OCI-LY1 (cell line): ENCODE measurements at regions not wholly inside any gene's neighbourhood (a gene's known extent, or its start where the extent isn't known, plus 50 kb on each side); places are given as distances from the start of the nearest gene placed in this dataset.

Source experiments
- H2AFZ ChIP-seq: fragments of 200-600 bp; sonication (generic), shearing (Covaris generic); 2 replicates; pipeline ENCODE4 v1.6.0; 2014; ENCODE audit warnings: antibody characterized with exemption, mild to moderate bottlenecking, low read length
- H3F3A ChIP-seq: fragments of 200-600 bp; sonication (generic), shearing (Covaris generic); 2 replicates; pipeline ENCODE4 v1.6.0; 2014; ENCODE audit warnings: mild to moderate bottlenecking, antibody characterized with exemption, low read length, moderate library complexity; ENCODE audit not compliant: insufficient read depth
- H3K27ac ChIP-seq: fragments of 200-600 bp; sonication (generic); 2 replicates; pipeline ENCODE4 v1.5.1; 2014; ENCODE audit warnings: low read length, mixed run types, mild to moderate bottlenecking, low read depth; ENCODE audit not compliant: poor library complexity, severe bottlenecking
- H3K27me3 ChIP-seq: fragments of 200-600 bp; sonication (generic); 2 replicates; pipeline ENCODE4 v1.6.0; 2014; ENCODE audit warnings: antibody characterized with exemption, mild to moderate bottlenecking, low read length, moderate library complexity; ENCODE audit not compliant: insufficient read depth
- H3K36me3 ChIP-seq: fragments of 200-600 bp; sonication (generic); 2 replicates; pipeline ENCODE4 v1.6.1; 2014; ENCODE audit warnings: mild to moderate bottlenecking, antibody characterized with exemption, low read length, moderate library complexity, mixed read lengths; ENCODE audit not compliant: insufficient read depth
- H3K4me1 ChIP-seq: fragments of 200-600 bp; sonication (generic); 2 replicates; pipeline ENCODE4 v1.5.1; 2014; ENCODE audit warnings: mild to moderate bottlenecking, low read length, moderate library complexity; ENCODE audit not compliant: insufficient read depth, severe bottlenecking
- H3K4me2 ChIP-seq: fragments of 200-600 bp; sonication (generic), shearing (Covaris generic); 2 replicates; pipeline ENCODE4 v1.6.1; 2014; ENCODE audit warnings: low read length
- H3K4me3 ChIP-seq: fragments of 200-600 bp; sonication (generic); 2 replicates; pipeline ENCODE4 v1.5.1; 2014; ENCODE audit warnings: low read length, low read depth, mild to moderate bottlenecking, mixed read lengths; ENCODE audit not compliant: poor library complexity, severe bottlenecking
- H3K79me2 ChIP-seq: fragments of 200-600 bp; shearing (Covaris generic); 2 replicates; pipeline ENCODE4 v1.6.1; 2016; ENCODE audit warnings: mixed run types, low read length, mixed read lengths; ENCODE audit not compliant: insufficient read depth
- H3K9ac ChIP-seq: fragments of 200-600 bp; sonication (generic), shearing (Covaris generic); 2 replicates; pipeline ENCODE4 v1.6.1; 2014; ENCODE audit warnings: mild to moderate bottlenecking, low read length, mixed read lengths
- H3K9me2 ChIP-seq: fragments of 200-600 bp; sonication (generic), shearing (Covaris generic); 2 replicates; pipeline ENCODE4 v1.6.1; 2014; ENCODE audit warnings: low read depth, mild to moderate bottlenecking, low read length, mixed read lengths
- H3K9me3 ChIP-seq: fragments of 200-600 bp; shearing (Covaris generic); 2 replicates; pipeline ENCODE4 v1.6.1; 2014; ENCODE audit warnings: low read length, mixed read lengths
- H4K20me1 ChIP-seq: fragments of 200-600 bp; sonication (generic), shearing (Covaris generic); 2 replicates; pipeline ENCODE4 v1.6.0; 2016; ENCODE audit warnings: mild to moderate bottlenecking, low read length; ENCODE audit not compliant: insufficient read depth
- EZH2 ChIP-seq: fragments of 200-600 bp; sonication (generic), shearing (Covaris generic); IDR thresholded peaks from 2 replicates; pipeline ENCODE4 v1.8.0; 2017; ENCODE audit warnings: borderline replicate concordance, mixed run types, mild to moderate bottlenecking, antibody characterized with exemption, low read length, moderate library complexity, mixed read lengths
- TF ChIP-seq, protein P1 (sequence below): fragments of 200-600 bp; sonication (generic), shearing (Covaris generic); IDR thresholded peaks from 2 replicates; pipeline ENCODE4 v1.5.1; 2017; ENCODE audit warnings: mild to moderate bottlenecking, antibody characterized with exemption, low read length, moderate library complexity, mixed read lengths

DNA sequence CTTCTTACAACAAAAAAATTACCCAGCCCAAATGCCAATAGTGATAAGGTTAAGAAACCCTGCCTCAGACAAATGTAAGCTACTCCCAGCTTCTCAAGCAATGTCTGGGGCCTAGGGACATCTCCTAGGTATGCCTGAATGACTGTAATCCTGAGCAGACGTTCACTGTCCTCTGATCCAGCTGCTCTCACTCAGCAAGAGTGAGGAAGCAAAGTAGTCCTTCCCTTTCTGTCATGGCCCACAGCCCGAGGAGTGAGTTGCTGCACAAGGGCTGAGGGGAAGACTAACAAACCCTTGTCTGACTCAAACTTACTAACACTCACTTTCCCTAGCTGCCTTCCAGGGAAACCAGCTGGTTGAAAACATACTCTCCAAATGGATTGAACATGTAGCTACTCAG lies 124.9 kb upstream of the TNFSF4 start:
- Histone ChIP-seq H3K79me2 (no peaks in the 10 kb centered on the region), H3K9me3 (no peaks in the 10 kb centered on the region), H3K27ac (no peak overlapping the region), H3K4me1 (peaks cover 5% of the 10 kb centered on the region), H3K27me3 (no peaks in the 10 kb centered on the region), H3K9ac (no peak overlapping the region), H3K9me2 (no peaks in the 10 kb centered on the region), H3K4me2 (no peak overlapping the region), H4K20me1 (no peaks in the 10 kb centered on the region), H2AFZ (no peak overlapping the region), H3K4me3 (no peak overlapping the region), H3K36me3 (no peaks in the 10 kb centered on the region), H3F3A (no peaks in the 10 kb centered on the region)
- TF ChIP-seq, protein P1, sequence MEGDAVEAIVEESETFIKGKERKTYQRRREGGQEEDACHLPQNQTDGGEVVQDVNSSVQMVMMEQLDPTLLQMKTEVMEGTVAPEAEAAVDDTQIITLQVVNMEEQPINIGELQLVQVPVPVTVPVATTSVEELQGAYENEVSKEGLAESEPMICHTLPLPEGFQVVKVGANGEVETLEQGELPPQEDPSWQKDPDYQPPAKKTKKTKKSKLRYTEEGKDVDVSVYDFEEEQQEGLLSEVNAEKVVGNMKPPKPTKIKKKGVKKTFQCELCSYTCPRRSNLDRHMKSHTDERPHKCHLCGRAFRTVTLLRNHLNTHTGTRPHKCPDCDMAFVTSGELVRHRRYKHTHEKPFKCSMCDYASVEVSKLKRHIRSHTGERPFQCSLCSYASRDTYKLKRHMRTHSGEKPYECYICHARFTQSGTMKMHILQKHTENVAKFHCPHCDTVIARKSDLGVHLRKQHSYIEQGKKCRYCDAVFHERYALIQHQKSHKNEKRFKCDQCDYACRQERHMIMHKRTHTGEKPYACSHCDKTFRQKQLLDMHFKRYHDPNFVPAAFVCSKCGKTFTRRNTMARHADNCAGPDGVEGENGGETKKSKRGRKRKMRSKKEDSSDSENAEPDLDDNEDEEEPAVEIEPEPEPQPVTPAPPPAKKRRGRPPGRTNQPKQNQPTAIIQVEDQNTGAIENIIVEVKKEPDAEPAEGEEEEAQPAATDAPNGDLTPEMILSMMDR = no peak
- TF ChIP-seq EZH2 = no peak

DNA sequence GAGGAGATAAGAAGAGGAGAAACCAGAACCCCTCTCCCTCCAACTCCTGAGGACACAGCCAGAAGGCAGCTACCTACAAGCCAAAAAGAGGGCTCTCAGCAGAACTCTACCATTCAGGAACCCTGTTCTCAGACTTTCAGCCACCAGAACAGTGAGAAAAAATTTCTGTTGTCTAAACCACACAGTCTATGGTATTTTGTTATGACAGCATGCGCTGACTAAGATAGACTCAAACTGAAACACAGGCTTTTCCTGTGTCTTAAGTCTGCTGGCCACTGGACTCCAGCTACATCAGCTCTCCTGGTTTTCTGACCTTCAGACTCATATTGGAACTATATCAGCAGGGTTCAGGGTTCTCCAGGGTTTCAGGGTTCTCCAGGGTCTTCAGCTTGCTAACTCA lies 126.5 kb upstream of the TNFSF4 start:
- Histone ChIP-seq H3K36me3 (no peaks in the 10 kb centered on the region), H4K20me1 (no peaks in the 10 kb centered on the region), H3F3A (no peaks in the 10 kb centered on the region), H2AFZ (no peak overlapping the region), H3K9me3 (no peaks in the 10 kb centered on the region), H3K4me1 (peaks cover 5% of the 10 kb centered on the region), H3K27ac (no peak overlapping the region), H3K4me3 (no peak overlapping the region), H3K4me2 (no peak overlapping the region), H3K9ac (no peak overlapping the region), H3K9me2 (no peaks in the 10 kb centered on the region), H3K79me2 (no peaks in the 10 kb centered on the region), H3K27me3 (no peaks in the 10 kb centered on the region)
- TF ChIP-seq, protein P1 = no peak
- no peak for TF ChIP-seq EZH2

DNA sequence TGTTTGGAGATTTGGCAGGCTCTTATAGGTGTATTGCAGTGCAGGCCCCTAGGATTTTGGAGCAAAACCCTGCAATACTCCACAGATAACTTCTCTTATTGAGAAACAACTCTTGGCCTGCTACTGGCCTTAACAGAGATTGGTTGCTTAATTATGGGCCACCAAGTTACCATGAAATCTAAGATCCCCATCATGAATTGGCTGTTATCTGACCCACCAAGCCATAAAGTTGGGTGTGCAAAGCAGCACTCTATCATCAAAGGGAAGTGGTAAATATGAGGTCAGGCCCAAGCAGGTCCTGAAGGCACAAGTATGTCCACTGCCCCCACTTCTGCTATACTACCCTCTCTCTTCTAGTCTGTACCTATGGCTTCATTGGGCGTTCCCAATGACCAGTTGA lies 130.0 kb upstream of the TNFSF4 start:
- H3K4me3 ChIP-seq = no peak overlapping the region
- H3K27me3 ChIP-seq = no peaks in the 10 kb centered on the region
- no peak overlapping the region for H3K27ac ChIP-seq
- no peaks in the 10 kb centered on the region for H3K4me1 ChIP-seq
- H3K36me3 ChIP-seq = no peaks in the 10 kb centered on the region
- no peak overlapping the region for H2AFZ ChIP-seq
- no peak overlapping the region for H3K4me2 ChIP-seq
- H4K20me1 ChIP-seq = no peaks in the 10 kb centered on the region
- H3F3A ChIP-seq = no peaks in the 10 kb centered on the region
- no peak overlapping the region for H3K9ac ChIP-seq
- no peaks in the 10 kb centered on the region for H3K79me2 ChIP-seq
- TF ChIP-seq, protein P1 = no peak
- TF ChIP-seq EZH2 = no peak
- H3K9me2 ChIP-seq = no peaks in the 10 kb centered on the region
- H3K9me3 ChIP-seq = no peaks in the 10 kb centered on the region
